ENCODE measurements at regions not wholly inside any gene's neighbourhood (a gene's known extent, or its start where the extent isn't known, plus 50 kb on each side); places are given as distances from the start of the nearest gene placed in this dataset.

GRCh38 chr10:81104494-81104893 is 566.8 kb downstream of the SH2D4B start:
- Histone ChIP-seq H3K36me3 (ENCODE audit: control insufficient read depth in 3 of 3, insufficient read depth in 3 of 3, low read length in 3 of 3) (no peaks in the 10 kb centered on the region), H3K9ac (ENCODE audit: low read depth in 1 of 3, low read length in 3 of 3) (no peak overlapping the region), H3K9me3 (ENCODE audit: control insufficient read depth in 3 of 3, low read length in 3 of 3) (no peaks in the 10 kb centered on the region), H3K4me3 (ENCODE audit: low read length in 3 of 3) (no peak overlapping the region), H3K4me1 (ENCODE audit: control insufficient read depth in 3 of 3, insufficient read depth in 3 of 3, low read length in 3 of 3) (no peaks in the 10 kb centered on the region), H3K27ac (ENCODE audit: low read depth, low read length) (no peak overlapping the region), H3K27me3 (ENCODE audit: control insufficient read depth in 3 of 3, insufficient read depth in 3 of 3, low read length in 3 of 3) (no peaks in the 10 kb centered on the region)

GRCh38 chr10:81108516-81109199 is 571.0 kb downstream of the SH2D4B start:
- Histone ChIP-seq H3K4me1 (ENCODE audit: control insufficient read depth in 3 of 3, insufficient read depth in 3 of 3, low read length in 3 of 3) (no peaks in the 10 kb centered on the region), H3K4me3 (ENCODE audit: low read length in 3 of 3) (no peak overlapping the region), H3K27me3 (ENCODE audit: control insufficient read depth in 3 of 3, insufficient read depth in 3 of 3, low read length in 3 of 3) (no peaks in the 10 kb centered on the region), H3K36me3 (ENCODE audit: control insufficient read depth in 3 of 3, insufficient read depth in 3 of 3, low read length in 3 of 3) (no peaks in the 10 kb centered on the region), H3K27ac (ENCODE audit: low read depth, low read length) (no peak overlapping the region), H3K9ac (ENCODE audit: low read depth in 1 of 3, low read length in 3 of 3) (no peak overlapping the region), H3K9me3 (ENCODE audit: control insufficient read depth in 3 of 3, low read length in 3 of 3) (no peaks in the 10 kb centered on the region)

DNA sequence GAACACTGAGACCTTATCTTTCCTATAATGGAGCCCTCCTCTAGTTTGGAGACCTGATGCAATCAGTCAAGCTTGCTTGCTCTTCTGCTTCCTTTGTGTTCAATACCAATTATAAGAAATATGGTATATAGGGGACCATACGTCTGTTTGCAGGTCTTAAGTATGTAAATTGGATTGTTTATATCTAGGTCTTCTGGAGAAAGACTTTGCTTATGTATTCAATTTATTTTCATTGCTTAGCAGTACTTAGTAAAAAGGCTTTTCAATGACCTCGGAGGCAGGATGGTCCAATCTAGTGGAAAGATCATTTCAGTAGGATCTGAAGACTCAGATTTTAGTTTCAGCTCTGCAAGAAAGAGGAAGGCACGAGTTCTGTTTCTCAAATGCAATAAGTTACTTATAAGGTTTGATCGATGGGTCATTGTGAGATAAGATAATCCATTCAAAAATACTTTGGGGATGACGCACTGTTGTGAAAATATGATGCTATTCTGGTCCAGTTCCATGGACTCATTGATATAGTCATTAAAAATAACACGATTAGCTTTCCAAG is 571.6 kb downstream of the SH2D4B start:
- no peak overlapping the region for H3K27ac ChIP-seq (ENCODE audit: low read depth, low read length)
- no peaks in the 10 kb centered on the region for H3K27me3 ChIP-seq (ENCODE audit: control insufficient read depth in 3 of 3, insufficient read depth in 3 of 3, low read length in 3 of 3)
- no peak overlapping the region for H3K4me3 ChIP-seq (ENCODE audit: low read length in 3 of 3)
- no peaks in the 10 kb centered on the region for H3K36me3 ChIP-seq (ENCODE audit: control insufficient read depth in 3 of 3, insufficient read depth in 3 of 3, low read length in 3 of 3)
- H3K9me3 ChIP-seq (ENCODE audit: control insufficient read depth in 3 of 3, low read length in 3 of 3), result no peaks in the 10 kb centered on the region
- no peak overlapping the region for H3K9ac ChIP-seq (ENCODE audit: low read depth in 1 of 3, low read length in 3 of 3)
- H3K4me1 ChIP-seq (ENCODE audit: control insufficient read depth in 3 of 3, insufficient read depth in 3 of 3, low read length in 3 of 3), result no peaks in the 10 kb centered on the region

DNA sequence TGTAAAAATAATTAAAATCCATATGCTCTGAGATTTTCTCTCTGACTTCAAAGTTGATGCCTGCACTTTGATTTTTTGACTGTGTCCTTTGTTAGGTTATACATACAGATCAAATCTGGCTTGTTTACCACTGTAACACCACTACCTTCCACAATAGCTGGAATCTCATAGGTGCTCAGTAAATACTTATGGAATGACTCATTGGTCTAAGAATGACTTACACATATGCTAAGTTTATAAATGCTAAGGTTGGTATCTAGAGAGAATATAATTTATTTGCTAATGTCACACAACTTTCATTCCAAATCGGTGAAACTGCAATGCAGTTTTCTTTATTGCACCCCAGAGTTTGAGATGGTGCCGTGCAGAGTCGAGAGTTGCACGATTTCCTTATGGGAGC is 578.5 kb downstream of the SH2D4B start:
- Histone ChIP-seq H3K27me3 (ENCODE audit: control insufficient read depth in 3 of 3, insufficient read depth in 3 of 3, low read length in 3 of 3) (no peaks in the 10 kb centered on the region), H3K9ac (ENCODE audit: low read depth in 1 of 3, low read length in 3 of 3) (no peak overlapping the region), H3K27ac (ENCODE audit: low read depth, low read length) (no peak overlapping the region), H3K36me3 (ENCODE audit: control insufficient read depth in 3 of 3, insufficient read depth in 3 of 3, low read length in 3 of 3) (no peaks in the 10 kb centered on the region), H3K4me1 (ENCODE audit: control insufficient read depth in 3 of 3, insufficient read depth in 3 of 3, low read length in 3 of 3) (no peaks in the 10 kb centered on the region), H3K9me3 (ENCODE audit: control insufficient read depth in 3 of 3, low read length in 3 of 3) (no peaks in the 10 kb centered on the region), H3K4me3 (ENCODE audit: low read length in 3 of 3) (no peak overlapping the region)

- no peak overlapping the region for H3K27ac ChIP-seq (ENCODE audit: low read depth, low read length)
- H3K36me3 ChIP-seq (ENCODE audit: control insufficient read depth in 3 of 3, insufficient read depth in 3 of 3, low read length in 3 of 3), result no peaks in the 10 kb centered on the region
- H3K4me3 ChIP-seq (ENCODE audit: low read length in 3 of 3), result no peak overlapping the region
- no peaks in the 10 kb centered on the region for H3K27me3 ChIP-seq (ENCODE audit: control insufficient read depth in 3 of 3, insufficient read depth in 3 of 3, low read length in 3 of 3)
- no peaks in the 10 kb centered on the region for H3K9me3 ChIP-seq (ENCODE audit: control insufficient read depth in 3 of 3, low read length in 3 of 3)
- no peaks in the 10 kb centered on the region for H3K4me1 ChIP-seq (ENCODE audit: control insufficient read depth in 3 of 3, insufficient read depth in 3 of 3, low read length in 3 of 3)
- no peak overlapping the region for H3K9ac ChIP-seq (ENCODE audit: low read depth in 1 of 3, low read length in 3 of 3)
Measured at GRCh38 chr10:81116990-81117389, 579.3 kb downstream of the SH2D4B start.

DNA sequence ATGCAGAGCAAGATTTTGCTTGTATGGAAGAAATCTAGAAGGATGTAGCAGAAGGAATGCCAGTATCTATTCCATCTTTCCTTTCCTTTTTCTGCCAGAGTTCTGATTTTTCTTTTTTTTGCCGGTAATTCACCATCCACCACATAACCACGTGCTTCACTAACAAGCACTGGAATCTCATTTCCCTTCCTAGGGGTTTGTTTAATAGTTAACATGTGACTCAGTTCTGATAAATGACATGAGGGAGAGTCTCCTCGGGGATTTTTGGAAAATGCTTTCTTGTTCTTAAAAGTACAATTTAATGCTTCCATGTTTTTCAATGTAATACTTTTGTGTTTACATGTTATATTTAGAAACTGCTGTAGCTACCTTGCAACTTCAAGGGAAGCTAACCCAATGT is 590.2 kb downstream of the SH2D4B start:
- H3K4me3 ChIP-seq (ENCODE audit: low read length in 3 of 3), result no peak overlapping the region

GRCh38 chr10:81130014-81130413 is 592.3 kb downstream of the SH2D4B start:
- no peaks in the 10 kb centered on the region for H3K27me3 ChIP-seq (ENCODE audit: control insufficient read depth in 3 of 3, insufficient read depth in 3 of 3, low read length in 3 of 3)
- H3K27ac ChIP-seq (ENCODE audit: low read depth, low read length), result no peak overlapping the region
- H3K9ac ChIP-seq (ENCODE audit: low read depth in 1 of 3, low read length in 3 of 3), result no peak overlapping the region
- no peak overlapping the region for H3K4me3 ChIP-seq (ENCODE audit: low read length in 3 of 3)
- H3K36me3 ChIP-seq (ENCODE audit: control insufficient read depth in 3 of 3, insufficient read depth in 3 of 3, low read length in 3 of 3), result no peaks in the 10 kb centered on the region
- H3K4me1 ChIP-seq (ENCODE audit: control insufficient read depth in 3 of 3, insufficient read depth in 3 of 3, low read length in 3 of 3), result no peaks in the 10 kb centered on the region
- no peaks in the 10 kb centered on the region for H3K9me3 ChIP-seq (ENCODE audit: control insufficient read depth in 3 of 3, low read length in 3 of 3)

More for the DNA sequence above, 590.2 kb downstream of the SH2D4B start:
- no peaks in the 10 kb centered on the region for H3K4me1 ChIP-seq (ENCODE audit: control insufficient read depth in 3 of 3, insufficient read depth in 3 of 3, low read length in 3 of 3)
- H3K27ac ChIP-seq (ENCODE audit: low read depth, low read length), result no peak overlapping the region
- H3K9me3 ChIP-seq (ENCODE audit: control insufficient read depth in 3 of 3, low read length in 3 of 3), result no peaks in the 10 kb centered on the region
- no peaks in the 10 kb centered on the region for H3K27me3 ChIP-seq (ENCODE audit: control insufficient read depth in 3 of 3, insufficient read depth in 3 of 3, low read length in 3 of 3)
- H3K36me3 ChIP-seq (ENCODE audit: control insufficient read depth in 3 of 3, insufficient read depth in 3 of 3, low read length in 3 of 3), result no peaks in the 10 kb centered on the region
- H3K9ac ChIP-seq (ENCODE audit: low read depth in 1 of 3, low read length in 3 of 3), result no peak overlapping the region

- no peak overlapping the region for H3K9ac ChIP-seq (ENCODE audit: low read depth in 1 of 3, low read length in 3 of 3)
- no peak overlapping the region for H3K4me3 ChIP-seq (ENCODE audit: low read length in 3 of 3)
- no peaks in the 10 kb centered on the region for H3K36me3 ChIP-seq (ENCODE audit: control insufficient read depth in 3 of 3, insufficient read depth in 3 of 3, low read length in 3 of 3)
- no peaks in the 10 kb centered on the region for H3K4me1 ChIP-seq (ENCODE audit: control insufficient read depth in 3 of 3, insufficient read depth in 3 of 3, low read length in 3 of 3)
- H3K27ac ChIP-seq (ENCODE audit: low read depth, low read length), result no peak overlapping the region
- H3K9me3 ChIP-seq (ENCODE audit: control insufficient read depth in 3 of 3, low read length in 3 of 3), result no peaks in the 10 kb centered on the region
- H3K27me3 ChIP-seq (ENCODE audit: control insufficient read depth in 3 of 3, insufficient read depth in 3 of 3, low read length in 3 of 3), result no peaks in the 10 kb centered on the region
Measured at GRCh38 chr10:81135851-81136250, 598.1 kb downstream of the SH2D4B start.

GRCh38 chr10:81136261-81136660 is 598.6 kb downstream of the SH2D4B start:
- Histone ChIP-seq H3K4me3 (ENCODE audit: low read length in 3 of 3) (no peak overlapping the region), H3K36me3 (ENCODE audit: control insufficient read depth in 3 of 3, insufficient read depth in 3 of 3, low read length in 3 of 3) (no peaks in the 10 kb centered on the region), H3K9ac (ENCODE audit: low read depth in 1 of 3, low read length in 3 of 3) (no peak overlapping the region), H3K4me1 (ENCODE audit: control insufficient read depth in 3 of 3, insufficient read depth in 3 of 3, low read length in 3 of 3) (no peaks in the 10 kb centered on the region), H3K27me3 (ENCODE audit: control insufficient read depth in 3 of 3, insufficient read depth in 3 of 3, low read length in 3 of 3) (no peaks in the 10 kb centered on the region), H3K9me3 (ENCODE audit: control insufficient read depth in 3 of 3, low read length in 3 of 3) (no peaks in the 10 kb centered on the region), H3K27ac (ENCODE audit: low read depth, low read length) (no peak overlapping the region)

DNA sequence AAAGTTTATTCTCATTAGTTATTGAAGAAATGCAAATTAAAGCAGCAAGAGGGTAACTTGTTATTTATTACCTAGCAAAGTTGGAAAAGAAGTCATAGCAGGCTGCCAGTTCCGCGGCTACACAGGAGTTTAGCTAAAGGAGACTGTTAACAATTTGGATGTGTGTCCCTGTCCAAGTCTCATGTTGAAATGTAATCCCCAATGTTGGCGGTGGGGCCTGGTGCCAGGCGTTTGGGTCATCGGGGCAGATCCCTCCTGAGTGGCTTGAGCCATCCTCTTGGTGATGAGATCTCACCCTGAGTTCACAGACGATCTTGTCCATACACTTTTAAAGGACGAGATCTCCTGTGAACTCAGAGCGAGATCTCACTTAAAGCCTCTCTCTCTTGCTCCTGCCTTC is 608.3 kb downstream of the SH2D4B start:
- Histone ChIP-seq H3K27ac (ENCODE audit: low read depth, low read length) (no peak overlapping the region), H3K9ac (ENCODE audit: low read depth in 1 of 3, low read length in 3 of 3) (no peak overlapping the region), H3K9me3 (ENCODE audit: control insufficient read depth in 3 of 3, low read length in 3 of 3) (no peaks in the 10 kb centered on the region), H3K4me1 (ENCODE audit: control insufficient read depth in 3 of 3, insufficient read depth in 3 of 3, low read length in 3 of 3) (no peaks in the 10 kb centered on the region), H3K36me3 (ENCODE audit: control insufficient read depth in 3 of 3, insufficient read depth in 3 of 3, low read length in 3 of 3) (no peaks in the 10 kb centered on the region), H3K4me3 (ENCODE audit: low read length in 3 of 3) (no peak overlapping the region), H3K27me3 (ENCODE audit: control insufficient read depth in 3 of 3, insufficient read depth in 3 of 3, low read length in 3 of 3) (no peaks in the 10 kb centered on the region)
